Cardiac muscle cell (in vitro differentiated cells and primary cell): ENCODE measurements at regions not wholly inside any gene's neighbourhood (a gene's known extent, or its start where the extent isn't known, plus 50 kb on each side); places are given as distances from the start of the nearest gene placed in this dataset.

Experiments
- DNase-seq, 2 donors: peaks; one replicate each; pipeline versions ENCODE4 v3.0.0 to v3.0.0-alpha.2; 2010 to 2017; ENCODE audit warnings: low read depth in 1 of 2, low spot score in 1 of 2
- H3K27ac ChIP-seq: fragments of 200-600 bp; sonication (generic); 2 replicates; pipeline ENCODE4 v1.5.1; 2016
- H3K27me3 ChIP-seq: fragments of 200-600 bp; sonication (generic); 2 replicates; pipeline ENCODE4 v1.6.0; 2016; ENCODE audit warnings: control low read depth
- H3K36me3 ChIP-seq: fragments of 200-600 bp; sonication (generic); 2 replicates; pipeline ENCODE4 v1.5.1; 2016; ENCODE audit warnings: control low read depth
- H3K4me1 ChIP-seq: fragments of 200-600 bp; sonication (generic); 2 replicates; pipeline ENCODE4 v1.8.1; 2017; ENCODE audit warnings: low read depth, mild to moderate bottlenecking, mixed run types
- H3K4me3 ChIP-seq: fragments of 200-600 bp; sonication (generic); 2 replicates; pipeline ENCODE4 v1.5.1; 2016; ENCODE audit warnings: mild to moderate bottlenecking
- H3K9me3 ChIP-seq: fragments of 200-600 bp; sonication (generic); 2 replicates; pipeline ENCODE4 v1.5.1; 2017; ENCODE audit warnings: low read depth, mild to moderate bottlenecking, control low read depth
- CTCF ChIP-seq: IDR thresholded peaks from 2 replicates; pipeline ENCODE4 v1.5.1; 2012; ENCODE audit warnings: low read depth, mild to moderate bottlenecking, low read length

DNA sequence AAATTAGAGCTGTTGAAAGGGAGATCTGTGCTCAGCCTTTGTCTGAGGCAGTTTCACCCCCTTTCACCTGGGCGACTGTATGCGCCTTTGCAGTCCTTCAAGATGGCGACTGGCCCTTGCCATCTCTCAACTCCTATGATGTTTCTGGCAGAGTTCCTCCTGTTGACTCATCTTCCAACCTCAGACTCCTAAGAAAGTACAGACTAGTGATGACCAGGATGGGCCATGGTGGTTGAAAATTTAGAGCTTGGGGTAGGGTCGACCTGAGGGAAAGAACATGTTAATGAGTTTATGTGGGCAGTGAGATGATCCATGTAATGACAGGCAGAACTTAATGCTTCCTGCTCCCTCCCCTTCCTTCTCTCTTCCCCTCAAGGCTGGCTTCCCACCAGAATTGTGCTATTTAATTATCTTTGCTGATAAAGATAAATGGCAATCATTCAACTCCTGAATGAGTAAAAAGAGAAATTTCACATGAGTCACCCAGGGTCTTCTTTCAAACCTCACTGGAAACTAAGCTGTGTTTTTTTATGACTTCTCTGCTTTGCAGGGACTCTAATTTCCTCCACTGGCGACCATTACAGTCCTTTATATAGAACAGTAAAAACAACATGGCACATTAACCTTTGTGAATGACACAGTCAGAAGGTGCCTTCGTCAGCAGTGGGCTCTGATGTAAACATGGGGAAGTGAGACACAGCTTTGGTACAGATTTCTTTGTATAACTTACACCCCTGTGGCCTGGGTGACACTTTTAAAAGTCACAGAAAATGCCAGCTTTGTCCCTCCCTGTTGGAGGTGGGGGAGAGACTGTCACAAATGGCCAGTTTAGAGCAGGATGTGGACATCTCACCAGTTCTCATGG, 103.5 kb downstream of the SCP2D1 start:
- H3K9me3 ChIP-seq = no peaks in the 10 kb centered on the region
- no peak for TF ChIP-seq CTCF

DNA sequence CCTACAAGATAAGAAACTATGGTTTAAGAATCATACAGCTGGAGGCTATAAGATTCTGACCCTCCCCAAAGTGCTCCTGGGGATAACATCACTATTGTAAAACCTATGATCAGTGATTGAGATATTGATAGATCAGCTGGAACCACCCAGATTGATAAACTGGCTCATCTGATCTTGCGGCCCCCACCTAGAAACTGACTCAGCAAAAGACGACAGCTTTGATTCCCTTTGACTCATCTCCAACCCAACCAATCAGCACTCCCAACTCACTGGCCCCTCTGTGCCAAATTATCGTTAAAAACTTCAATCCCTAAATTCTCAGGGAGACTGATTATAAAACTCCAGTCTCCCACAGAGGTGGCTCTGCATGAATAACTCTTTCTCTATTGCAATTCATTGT, 106.4 kb downstream of the SCP2D1 start:
- Histone ChIP-seq H3K27ac (no peak overlapping the region), H3K27me3 (no peaks in the 10 kb centered on the region), H3K9me3 (no peaks in the 10 kb centered on the region), H3K4me3 (no peak overlapping the region), H3K4me1 (no peaks in the 10 kb centered on the region), H3K36me3 (no peaks in the 10 kb centered on the region)
- no peak for TF ChIP-seq CTCF
- DNase-seq = no peak

More for the DNA sequence above, 103.5 kb downstream of the SCP2D1 start:
- Histone ChIP-seq H3K4me3 (no peak overlapping the region), H3K27me3 (no peaks in the 10 kb centered on the region), H3K27ac (no peak overlapping the region), H3K4me1 (no peaks in the 10 kb centered on the region), H3K36me3 (no peaks in the 10 kb centered on the region)
- no peak for DNase-seq

- H3K9me3 ChIP-seq = no peaks in the 10 kb centered on the region
- no peak for TF ChIP-seq CTCF
- DNase-seq = no peak
- H3K4me3 ChIP-seq = no peak overlapping the region
- no peaks in the 10 kb centered on the region for H3K36me3 ChIP-seq
- no peaks in the 10 kb centered on the region for H3K27me3 ChIP-seq
- no peaks in the 10 kb centered on the region for H3K4me1 ChIP-seq
- no peak overlapping the region for H3K27ac ChIP-seq
Observed at GRCh38 chr20:18921291-18921690, 107.7 kb downstream of the SCP2D1 start.

DNA sequence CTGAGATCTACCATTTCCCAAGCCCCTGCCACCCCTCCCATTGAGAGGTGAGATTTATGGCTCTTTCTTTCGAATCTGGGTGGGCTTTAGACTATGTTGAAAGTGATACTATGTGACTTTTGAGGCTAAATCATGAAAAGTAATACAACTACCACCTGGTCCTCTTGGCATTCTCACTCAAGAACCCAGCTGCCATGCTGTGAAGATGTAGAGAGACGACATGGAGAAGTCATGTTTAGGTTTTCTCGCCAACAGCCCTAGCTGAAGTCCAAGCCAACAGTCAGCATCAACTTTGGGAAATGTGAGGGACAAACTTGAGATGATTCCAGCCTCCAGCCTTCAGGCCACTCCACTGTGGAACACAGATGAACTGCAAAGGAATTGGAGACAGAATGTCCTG, 108.7 kb downstream of the SCP2D1 start:
- no peak for TF ChIP-seq CTCF
- DNase-seq = no peak
- Histone ChIP-seq H3K4me1 (no peaks in the 10 kb centered on the region), H3K9me3 (no peaks in the 10 kb centered on the region), H3K36me3 (no peaks in the 10 kb centered on the region), H3K27ac (no peak overlapping the region), H3K4me3 (no peak overlapping the region), H3K27me3 (no peaks in the 10 kb centered on the region)

GRCh38 chr20:18922898-18923297, 109.3 kb downstream of the SCP2D1 start:
- DNase-seq = no peak
- Histone ChIP-seq H3K9me3 (no peaks in the 10 kb centered on the region), H3K36me3 (no peaks in the 10 kb centered on the region), H3K27ac (no peak overlapping the region), H3K27me3 (no peaks in the 10 kb centered on the region), H3K4me3 (no peak overlapping the region), H3K4me1 (no peaks in the 10 kb centered on the region)
- no peak for TF ChIP-seq CTCF
